ENCODE measurements at regions not wholly inside any gene's neighbourhood (a gene's known extent, or its start where the extent isn't known, plus 50 kb on each side); places are given as distances from the start of the nearest gene placed in this dataset.

- TF ChIP-seq, protein P1, sequence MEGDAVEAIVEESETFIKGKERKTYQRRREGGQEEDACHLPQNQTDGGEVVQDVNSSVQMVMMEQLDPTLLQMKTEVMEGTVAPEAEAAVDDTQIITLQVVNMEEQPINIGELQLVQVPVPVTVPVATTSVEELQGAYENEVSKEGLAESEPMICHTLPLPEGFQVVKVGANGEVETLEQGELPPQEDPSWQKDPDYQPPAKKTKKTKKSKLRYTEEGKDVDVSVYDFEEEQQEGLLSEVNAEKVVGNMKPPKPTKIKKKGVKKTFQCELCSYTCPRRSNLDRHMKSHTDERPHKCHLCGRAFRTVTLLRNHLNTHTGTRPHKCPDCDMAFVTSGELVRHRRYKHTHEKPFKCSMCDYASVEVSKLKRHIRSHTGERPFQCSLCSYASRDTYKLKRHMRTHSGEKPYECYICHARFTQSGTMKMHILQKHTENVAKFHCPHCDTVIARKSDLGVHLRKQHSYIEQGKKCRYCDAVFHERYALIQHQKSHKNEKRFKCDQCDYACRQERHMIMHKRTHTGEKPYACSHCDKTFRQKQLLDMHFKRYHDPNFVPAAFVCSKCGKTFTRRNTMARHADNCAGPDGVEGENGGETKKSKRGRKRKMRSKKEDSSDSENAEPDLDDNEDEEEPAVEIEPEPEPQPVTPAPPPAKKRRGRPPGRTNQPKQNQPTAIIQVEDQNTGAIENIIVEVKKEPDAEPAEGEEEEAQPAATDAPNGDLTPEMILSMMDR (conservative IDR thresholded peaks at IDR 0.05; ENCODE audit: low read depth, low read length), result no peak
- TF ChIP-seq POLR2A (IDR thresholded peaks at IDR 0.05; ENCODE audit: low read depth, low read length) (no peak), MAFK (IDR thresholded peaks at IDR 0.05; ENCODE audit: low read depth, low read length) (no peak), CEBPB (IDR thresholded peaks at IDR 0.05; ENCODE audit: low read depth, low read length) (no peak), SMC3 (IDR thresholded peaks at IDR 0.05; ENCODE audit: low read depth, low read length) (no peak), MXI1 (IDR thresholded peaks at IDR 0.05; ENCODE audit: borderline replicate concordance, low read depth, low read length) (no peak)
Measured at GRCh38 chr10:20694296-20694695, 202.8 kb downstream of the NEBL start.

Measured in IMR-90 (cell line).